ENCODE measurements at regions not wholly inside any gene's neighbourhood (a gene's known extent, or its start where the extent isn't known, plus 50 kb on each side); places are given as distances from the start of the nearest gene placed in this dataset.

- TF ChIP-seq, protein P1, sequence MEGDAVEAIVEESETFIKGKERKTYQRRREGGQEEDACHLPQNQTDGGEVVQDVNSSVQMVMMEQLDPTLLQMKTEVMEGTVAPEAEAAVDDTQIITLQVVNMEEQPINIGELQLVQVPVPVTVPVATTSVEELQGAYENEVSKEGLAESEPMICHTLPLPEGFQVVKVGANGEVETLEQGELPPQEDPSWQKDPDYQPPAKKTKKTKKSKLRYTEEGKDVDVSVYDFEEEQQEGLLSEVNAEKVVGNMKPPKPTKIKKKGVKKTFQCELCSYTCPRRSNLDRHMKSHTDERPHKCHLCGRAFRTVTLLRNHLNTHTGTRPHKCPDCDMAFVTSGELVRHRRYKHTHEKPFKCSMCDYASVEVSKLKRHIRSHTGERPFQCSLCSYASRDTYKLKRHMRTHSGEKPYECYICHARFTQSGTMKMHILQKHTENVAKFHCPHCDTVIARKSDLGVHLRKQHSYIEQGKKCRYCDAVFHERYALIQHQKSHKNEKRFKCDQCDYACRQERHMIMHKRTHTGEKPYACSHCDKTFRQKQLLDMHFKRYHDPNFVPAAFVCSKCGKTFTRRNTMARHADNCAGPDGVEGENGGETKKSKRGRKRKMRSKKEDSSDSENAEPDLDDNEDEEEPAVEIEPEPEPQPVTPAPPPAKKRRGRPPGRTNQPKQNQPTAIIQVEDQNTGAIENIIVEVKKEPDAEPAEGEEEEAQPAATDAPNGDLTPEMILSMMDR (IDR thresholded peaks at IDR 0.05), result no peak
- TF ChIP-seq POLR2A (IDR thresholded peaks at IDR 0.05), result no peak
- TF ChIP-seq POLR2AphosphoS5 (IDR thresholded peaks at IDR 0.05; ENCODE audit: insufficient read depth in 1 of 2, low read depth in 1 of 2), result no peak
Measured at GRCh38 chr5:97922776-97923175, 739.7 kb upstream of the RIOK2 start.
